Stimulated activated CD4-positive, alpha-beta T cell treated with anti-CD3 and anti-CD28 coated beads, TNF-alpha, amount 100 ng/mL, for 4 hours (primary cell): ENCODE measurements at regions not wholly inside any gene's neighbourhood (a gene's known extent, or its start where the extent isn't known, plus 50 kb on each side); places are given as distances from the start of the nearest gene placed in this dataset.
"Not testable (repeated sequence)": the region's sequence is repeated elsewhere in the genome, so short reads cannot be mapped to it uniquely, and the experiment has no call there.

Experiments
- DNase-seq, 3 experiments: peaks; one replicate each; pipeline ENCODE4 v3.0.0-alpha.2; 2020; ENCODE audit warnings: low read depth in 3 of 3

GRCh38 chr4:112003231-112003907 is 141.9 kb upstream of the FAM241A start:
- DNase-seq: no peak

- DNase-seq: no peak
These were observed 140.2 kb upstream of the FAM241A start for GRCh38 chr4:112005027-112005426.

GRCh38 chr4:112007391-112007790 is 137.9 kb upstream of the FAM241A start:
- DNase-seq: no peak

GRCh38 chr4:112015960-112016359 is 129.3 kb upstream of the FAM241A start:
- no peak for DNase-seq

GRCh38 chr4:112023402-112023950 is 121.8 kb upstream of the FAM241A start:
- DNase-seq: no peak

GRCh38 chr4:112026058-112026457 is 119.2 kb upstream of the FAM241A start:
- no peak for DNase-seq

GRCh38 chr4:112029771-112030171 is 115.5 kb upstream of the FAM241A start:
- DNase-seq: no peak

GRCh38 chr4:112031712-112032328 is 113.4 kb upstream of the FAM241A start:
- DNase-seq: no peak

GRCh38 chr4:112036886-112037285 is 108.4 kb upstream of the FAM241A start:
- DNase-seq: no peak

GRCh38 chr4:112038861-112039260 is 106.4 kb upstream of the FAM241A start:
- DNase-seq: no peak

GRCh38 chr4:112049119-112049518 is 96.1 kb upstream of the FAM241A start:
- DNase-seq: not testable (repeated sequence)

GRCh38 chr4:112053825-112054350 is 91.4 kb upstream of the FAM241A start:
- no peak for DNase-seq

GRCh38 chr4:112055100-112055499 is 90.2 kb upstream of the FAM241A start:
- no peak for DNase-seq

GRCh38 chr4:112057470-112057869 is 87.8 kb upstream of the FAM241A start:
- DNase-seq: no peak

- DNase-seq: no peak
These were observed 86.8 kb upstream of the FAM241A start for GRCh38 chr4:112058433-112058832.

GRCh38 chr4:112060212-112060611 is 85.0 kb upstream of the FAM241A start:
- DNase-seq: no peak

GRCh38 chr4:112061207-112061817 is 83.9 kb upstream of the FAM241A start:
- no peak for DNase-seq

- DNase-seq: no peak
These were observed 82.0 kb upstream of the FAM241A start for GRCh38 chr4:112063260-112063659.

GRCh38 chr4:112069110-112069509 is 76.1 kb upstream of the FAM241A start:
- DNase-seq: no peak

- no peak for DNase-seq
These were observed 72.1 kb upstream of the FAM241A start for GRCh38 chr4:112073181-112073580.

- DNase-seq: no peak
These were observed 70.0 kb upstream of the FAM241A start for GRCh38 chr4:112075129-112075753.

GRCh38 chr4:112075906-112076305 is 69.3 kb upstream of the FAM241A start:
- DNase-seq: no peak
